HG02970 (cell line): ENCODE measurements at regions not wholly inside any gene's neighbourhood (a gene's known extent, or its start where the extent isn't known, plus 50 kb on each side); places are given as distances from the start of the nearest gene placed in this dataset.

Source experiments
- ATAC-seq: cut with Tn5 transposase; IDR thresholded peaks from one replicate; pipeline ENCODE4 v1.9.1; 2021; ENCODE audit warnings: mild to moderate bottlenecking, moderate library complexity, moderate number of reproducible peaks; ENCODE audit not compliant: unreplicated experiment, low FRiP score

- no peak for ATAC-seq
Measured at GRCh38 chr10:54906940-54907339, 105.9 kb upstream of the PCDH15 start.

GRCh38 chr10:54905578-54906192, 104.7 kb upstream of the PCDH15 start:
- ATAC-seq = no peak

- no peak for ATAC-seq
Measured at GRCh38 chr10:54904833-54905232, 103.8 kb upstream of the PCDH15 start.

GRCh38 chr10:54903745-54904144, 102.7 kb upstream of the PCDH15 start:
- ATAC-seq = no peak

GRCh38 chr10:54900584-54900983, 99.6 kb upstream of the PCDH15 start:
- peak; percentile 77 for ATAC-seq

GRCh38 chr10:54880996-54881395, 80.0 kb upstream of the PCDH15 start:
- no peak for ATAC-seq

GRCh38 chr10:54869022-54869421, 68.0 kb upstream of the PCDH15 start:
- no peak for ATAC-seq

- ATAC-seq = no peak
Measured at GRCh38 chr10:54866666-54867065, 65.6 kb upstream of the PCDH15 start.

GRCh38 chr10:54854843-54855242, 53.8 kb upstream of the PCDH15 start:
- no peak for ATAC-seq

GRCh38 chr10:54854389-54854788, 53.4 kb upstream of the PCDH15 start:
- no peak for ATAC-seq

GRCh38 chr10:54853883-54854282, 52.9 kb upstream of the PCDH15 start:
- no peak for ATAC-seq
